GM10266 (cell line): ENCODE measurements at regions not wholly inside any gene's neighbourhood (a gene's known extent, or its start where the extent isn't known, plus 50 kb on each side); places are given as distances from the start of the nearest gene placed in this dataset.

Source experiments
- DNase-seq: peaks from one replicate; pipeline ENCODE4 v3.0.0; 2012; ENCODE audit errors: extremely low spot score
- CTCF ChIP-seq: IDR thresholded peaks from 2 replicates; pipeline ENCODE4 v1.5.1; 2012; ENCODE audit warnings: mild to moderate bottlenecking, low read depth; ENCODE audit not compliant: control insufficient read depth, insufficient read depth; ENCODE audit errors: missing control alignments

DNA sequence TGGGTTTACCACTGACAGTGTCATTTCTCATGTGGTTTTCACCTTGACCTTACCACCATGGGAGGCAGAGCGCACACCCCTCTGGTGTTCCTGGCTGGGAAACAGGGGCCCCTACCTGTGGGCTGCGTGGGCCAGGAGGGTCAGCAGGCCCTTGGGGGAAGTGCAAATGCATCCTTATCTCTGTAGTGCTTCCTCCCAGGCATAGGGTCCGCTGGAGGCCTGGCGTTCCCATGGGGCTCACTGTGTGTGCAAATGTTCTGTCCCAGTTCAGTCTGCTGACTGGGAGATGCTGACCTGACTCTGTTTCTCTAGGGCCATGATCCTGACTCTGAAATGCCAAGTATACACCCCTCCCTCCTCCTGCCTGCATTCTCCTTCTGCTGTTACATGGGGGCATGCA is 81.3 kb downstream of the SLC25A47 start:
- no peak for DNase-seq
- no peak for TF ChIP-seq CTCF

DNA sequence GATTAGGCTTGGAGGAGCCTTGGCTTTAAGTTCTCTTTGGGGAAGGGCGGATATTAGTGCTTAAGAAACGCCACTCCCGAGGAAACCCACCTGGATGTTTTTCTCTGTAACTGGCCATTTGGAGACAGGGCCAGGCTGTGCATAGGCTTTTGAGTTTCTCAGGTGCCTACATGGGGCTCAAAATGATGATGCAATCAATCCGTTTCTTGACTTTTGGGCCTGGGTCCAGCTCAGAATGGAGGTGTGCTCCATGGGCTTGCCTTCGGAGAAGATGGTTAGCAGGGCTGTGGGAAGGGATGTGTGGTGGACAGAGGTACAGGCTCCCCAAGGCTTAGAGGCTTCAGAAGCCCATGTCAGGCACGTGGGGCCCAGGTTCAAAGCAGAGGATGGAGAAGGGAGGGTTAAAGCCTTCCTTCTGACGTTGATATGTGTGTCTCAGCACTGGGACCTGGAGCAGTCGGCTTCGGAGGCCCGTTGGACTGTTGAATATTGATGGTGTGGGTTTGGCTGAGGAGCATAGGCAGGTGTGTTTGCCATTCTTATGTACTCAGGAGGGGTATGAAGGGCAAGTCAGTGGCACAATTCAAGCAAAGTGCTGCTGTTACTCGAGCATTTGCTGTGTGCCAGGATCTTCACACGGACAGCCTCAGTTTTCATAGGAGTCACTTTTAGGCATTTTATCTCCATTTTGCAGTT is 82.8 kb downstream of the SLC25A47 start:
- no peak for DNase-seq
- no peak for TF ChIP-seq CTCF

GRCh38 chr14:100406505-100407131 is 83.5 kb downstream of the SLC25A47 start:
- DNase-seq: no peak
- TF ChIP-seq CTCF: no peak

DNA sequence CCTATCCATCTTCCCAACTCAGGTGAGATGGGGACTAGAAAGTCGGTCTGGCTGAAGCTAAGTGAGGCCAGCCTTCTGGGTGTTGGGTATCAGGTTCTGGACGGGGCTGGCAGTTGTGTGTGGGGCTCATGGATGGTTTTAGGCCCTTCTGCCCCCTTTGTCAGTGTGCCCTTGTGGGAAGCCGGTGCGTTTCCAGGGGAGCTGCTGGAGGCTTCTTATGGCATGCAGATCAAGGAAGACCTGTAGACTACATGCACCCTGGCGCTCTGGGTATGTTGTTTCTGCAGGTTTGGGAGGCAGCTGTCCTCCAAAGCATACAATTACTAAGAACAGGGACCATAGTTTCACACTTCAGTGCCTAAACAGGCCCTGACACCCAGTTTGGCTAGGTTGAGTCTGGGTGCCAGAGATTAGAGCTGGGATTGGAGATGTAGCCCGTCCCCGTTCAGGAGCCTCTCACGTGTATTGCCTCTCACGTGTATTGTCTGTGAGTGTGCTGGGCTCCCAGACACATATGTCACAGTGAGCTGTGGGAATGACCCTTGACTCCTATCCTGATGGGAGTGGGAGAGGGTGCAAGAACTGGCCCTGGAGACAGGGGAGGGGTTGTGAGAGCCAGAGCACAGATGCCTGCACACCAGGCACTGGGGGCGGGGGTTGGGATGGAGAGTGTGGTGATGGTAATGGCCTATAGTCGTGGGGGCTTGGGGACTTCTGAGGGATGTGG is 84.4 kb downstream of the SLC25A47 start:
- no peak for TF ChIP-seq CTCF
- no peak for DNase-seq

DNA sequence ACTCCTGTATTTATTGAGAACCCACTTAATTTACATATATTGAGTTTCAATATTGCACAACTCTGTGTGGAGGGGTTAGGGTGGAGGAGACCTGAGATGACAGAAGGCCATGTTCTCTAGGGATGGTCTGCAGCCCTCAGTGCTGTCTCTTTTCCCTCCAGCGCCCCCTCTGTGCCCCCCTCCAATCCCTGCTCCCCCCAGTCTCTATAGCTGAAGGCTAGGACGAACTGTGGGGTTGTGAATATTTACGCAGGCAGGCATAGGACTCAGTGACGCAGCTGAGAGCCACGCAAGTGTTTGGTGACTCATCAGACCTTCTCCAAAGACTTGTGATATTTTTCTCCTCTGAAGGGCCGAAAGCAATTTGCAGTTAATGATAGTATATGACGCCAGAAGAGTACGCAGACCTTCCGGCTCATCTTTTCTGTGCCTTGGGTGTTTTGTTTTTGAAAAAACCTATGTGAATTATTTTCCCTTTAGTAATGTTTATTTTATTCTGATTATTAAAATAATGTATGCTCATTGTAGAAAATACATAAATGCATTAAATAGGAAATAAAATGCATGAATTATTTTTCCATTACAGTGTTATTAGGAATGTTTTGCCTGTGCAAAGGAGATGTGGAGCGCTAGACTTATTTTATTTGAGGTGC is 85.3 kb downstream of the SLC25A47 start:
- TF ChIP-seq CTCF: no peak
- DNase-seq: no peak

GRCh38 chr14:100409003-100409360 is 85.8 kb downstream of the SLC25A47 start:
- no peak for TF ChIP-seq CTCF
- DNase-seq: no peak
